Colonic mucosa (tissue), 4 donors: ENCODE measurements at regions not wholly inside any gene's neighbourhood (a gene's known extent, or its start where the extent isn't known, plus 50 kb on each side); places are given as distances from the start of the nearest gene placed in this dataset.

Experiments used
- DNase-seq: peaks from one replicate; pipeline ENCODE4 v3.0.0-alpha.2; 2020
- H3K27ac ChIP-seq: fragments of 200-600 bp; one replicate; pipeline ENCODE4 v1.8.0; 2021
- H3K27me3 ChIP-seq: fragments of 200-600 bp; one replicate; pipeline ENCODE4 v1.8.0; 2021
- H3K36me3 ChIP-seq: fragments of 200-600 bp; one replicate; pipeline ENCODE4 v1.8.0; 2021
- H3K4me1 ChIP-seq: fragments of 200-600 bp; one replicate; pipeline ENCODE4 v1.8.0; 2021; ENCODE audit warnings: mild to moderate bottlenecking
- H3K4me3 ChIP-seq: fragments of 200-600 bp; one replicate; pipeline ENCODE4 v1.8.0; 2021
- H3K9ac ChIP-seq, 2 donors: one replicate each; pipeline ENCODE4 v1.7.0; 2013; ENCODE audit warnings: control low read depth in 2 of 2, low read depth in 2 of 2, low read length in 2 of 2
- H3K9me3 ChIP-seq: fragments of 200-600 bp; one replicate; pipeline ENCODE4 v1.8.0; 2021
- intact Hi-C: fragments of 100-400 bp; cut with DNase I; formaldehyde crosslinking; loops from one replicate; pipeline ENCODE4 v1.14.1; 2022
- TF ChIP-seq, protein P1 (sequence below): fragments of 200-600 bp; IDR thresholded peaks from one replicate; pipeline ENCODE4 v1.8.0; 2022; ENCODE audit warnings: antibody characterized with exemption, mild to moderate bottlenecking
- donor health status: healthy.
- donor health status: DM: no; HTN: no; CAD: no.
- donor health status: DM: no; HTN: no; CAD: no.

DNA sequence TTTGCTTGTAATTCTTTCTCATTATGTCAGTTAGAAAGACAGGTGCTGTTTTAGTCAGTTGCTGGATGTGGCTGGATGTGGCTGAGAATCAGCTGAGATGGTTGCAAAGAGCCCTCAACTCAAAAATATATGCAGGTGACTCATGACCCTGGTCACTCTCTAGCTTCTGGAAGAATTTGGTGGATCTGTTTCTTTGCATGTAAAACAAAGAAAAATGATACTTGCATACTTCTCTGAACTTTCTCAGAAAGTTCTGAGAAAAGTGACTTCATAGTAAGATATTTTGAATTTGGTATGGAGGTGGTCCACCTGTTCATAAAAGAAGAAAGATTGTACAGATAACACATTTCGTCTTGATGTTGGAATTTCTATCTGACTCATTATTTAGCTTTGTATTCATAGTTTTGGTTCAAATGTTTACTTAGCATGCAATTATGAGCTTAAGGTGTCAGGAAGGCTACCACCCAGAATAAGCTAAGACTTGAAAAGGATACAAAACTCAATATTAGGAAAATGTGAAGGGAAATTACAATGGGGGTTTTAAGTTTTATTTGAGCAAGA, 163.2 kb upstream of the OLIG3 start:
- H3K9ac ChIP-seq: no peak overlapping the region
- intact Hi-C loops: no loop called here
- peaks cover 7% of the 10 kb centered on the region for H3K4me1 ChIP-seq
- DNase-seq: no peak
- TF ChIP-seq, protein P1, sequence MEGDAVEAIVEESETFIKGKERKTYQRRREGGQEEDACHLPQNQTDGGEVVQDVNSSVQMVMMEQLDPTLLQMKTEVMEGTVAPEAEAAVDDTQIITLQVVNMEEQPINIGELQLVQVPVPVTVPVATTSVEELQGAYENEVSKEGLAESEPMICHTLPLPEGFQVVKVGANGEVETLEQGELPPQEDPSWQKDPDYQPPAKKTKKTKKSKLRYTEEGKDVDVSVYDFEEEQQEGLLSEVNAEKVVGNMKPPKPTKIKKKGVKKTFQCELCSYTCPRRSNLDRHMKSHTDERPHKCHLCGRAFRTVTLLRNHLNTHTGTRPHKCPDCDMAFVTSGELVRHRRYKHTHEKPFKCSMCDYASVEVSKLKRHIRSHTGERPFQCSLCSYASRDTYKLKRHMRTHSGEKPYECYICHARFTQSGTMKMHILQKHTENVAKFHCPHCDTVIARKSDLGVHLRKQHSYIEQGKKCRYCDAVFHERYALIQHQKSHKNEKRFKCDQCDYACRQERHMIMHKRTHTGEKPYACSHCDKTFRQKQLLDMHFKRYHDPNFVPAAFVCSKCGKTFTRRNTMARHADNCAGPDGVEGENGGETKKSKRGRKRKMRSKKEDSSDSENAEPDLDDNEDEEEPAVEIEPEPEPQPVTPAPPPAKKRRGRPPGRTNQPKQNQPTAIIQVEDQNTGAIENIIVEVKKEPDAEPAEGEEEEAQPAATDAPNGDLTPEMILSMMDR: no peak
- H3K27me3 ChIP-seq: no peaks in the 10 kb centered on the region
- H3K27ac ChIP-seq: no peak overlapping the region
- H3K4me3 ChIP-seq: no peak overlapping the region
- H3K36me3 ChIP-seq: no peaks in the 10 kb centered on the region
- peaks cover 7% of the 10 kb centered on the region for H3K9me3 ChIP-seq

DNA sequence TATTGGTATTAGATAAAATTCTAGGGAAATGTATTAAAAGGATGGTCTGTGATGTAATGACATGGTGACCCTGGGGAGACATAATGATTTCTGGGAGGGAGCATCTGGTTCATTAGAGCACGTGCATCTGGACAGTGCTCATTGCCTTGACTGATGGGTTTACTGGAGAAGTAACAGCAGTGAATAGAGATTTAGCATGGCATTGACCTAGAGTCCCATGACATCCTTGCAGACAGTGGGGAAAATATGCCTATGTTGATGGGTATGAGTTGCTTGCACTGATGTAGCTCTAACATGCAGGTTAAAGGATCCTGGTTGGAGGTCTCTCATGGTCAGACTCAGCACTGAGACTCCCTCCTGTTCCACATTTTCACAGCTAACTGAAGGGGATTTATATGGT, 164.1 kb upstream of the OLIG3 start:
- DNase-seq: no peak
- H3K27me3 ChIP-seq: no peaks in the 10 kb centered on the region
- H3K4me3 ChIP-seq: no peak overlapping the region
- H3K36me3 ChIP-seq: no peaks in the 10 kb centered on the region
- no peak overlapping the region for H3K27ac ChIP-seq
- intact Hi-C loops: no loop called here
- TF ChIP-seq, protein P1: no peak
- no peak overlapping the region for H3K9ac ChIP-seq
- H3K4me1 ChIP-seq: peaks cover 7% of the 10 kb centered on the region
- H3K9me3 ChIP-seq: peaks cover 5% of the 10 kb centered on the region

GRCh38 chr6:137659871-137660270, 165.7 kb upstream of the OLIG3 start:
- no peaks in the 10 kb centered on the region for H3K9me3 ChIP-seq
- H3K4me3 ChIP-seq: no peak overlapping the region

GRCh38 chr6:137660296-137660731, 166.1 kb upstream of the OLIG3 start:
- no peak for DNase-seq
- Histone ChIP-seq H3K4me3 (no peak overlapping the region), H3K9me3 (no peaks in the 10 kb centered on the region), H3K36me3 (no peaks in the 10 kb centered on the region), H3K9ac (no peak overlapping the region), H3K27me3 (no peaks in the 10 kb centered on the region), H3K4me1 (peaks cover 7% of the 10 kb centered on the region), H3K27ac (peak overlapping the region; percentile 57)
- TF ChIP-seq, protein P1: no peak
- intact Hi-C loops: no loop called here

More at GRCh38 chr6:137659871-137660270, 165.7 kb upstream of the OLIG3 start:
- Histone ChIP-seq H3K36me3 (no peaks in the 10 kb centered on the region), H3K27me3 (no peaks in the 10 kb centered on the region), H3K4me1 (peaks cover 7% of the 10 kb centered on the region), H3K9ac (no peak overlapping the region), H3K27ac (peak overlapping the region; percentile 57)
- intact Hi-C loops: no loop called here
- no peak for DNase-seq
- TF ChIP-seq, protein P1: no peak

DNA sequence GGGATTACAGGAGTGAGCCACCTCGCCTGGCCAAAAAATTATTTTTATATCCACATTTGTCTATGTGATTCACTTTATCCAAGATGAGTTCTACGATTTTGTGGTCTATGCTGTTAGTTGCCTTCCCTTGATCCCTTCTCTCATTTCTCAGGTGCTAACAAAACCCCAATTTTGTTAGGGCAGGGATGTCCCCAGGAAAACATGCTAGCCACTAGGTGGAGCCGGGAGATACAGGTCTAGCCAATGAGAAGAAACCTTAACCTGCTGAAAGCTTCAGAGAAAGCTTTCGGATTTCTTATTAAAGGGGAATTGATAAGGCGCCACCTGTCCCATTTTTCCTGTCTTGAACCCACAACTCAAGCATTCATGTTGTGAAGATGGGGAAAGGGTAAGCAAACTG, 167.4 kb upstream of the OLIG3 start:
- Histone ChIP-seq H3K4me1 (peaks cover 7% of the 10 kb centered on the region), H3K4me3 (no peak overlapping the region), H3K36me3 (no peaks in the 10 kb centered on the region), H3K27ac (no peak overlapping the region), H3K9ac (no peak overlapping the region), H3K27me3 (no peaks in the 10 kb centered on the region), H3K9me3 (no peaks in the 10 kb centered on the region)
- peak; percentile 49 for DNase-seq
- TF ChIP-seq, protein P1: no peak
- intact Hi-C loops: no loop called here
